WTC11 (cell line): ENCODE measurements at regions not wholly inside any gene's neighbourhood (a gene's known extent, or its start where the extent isn't known, plus 50 kb on each side); places are given as distances from the start of the nearest gene placed in this dataset.

ENCODE experiments used
- ATAC-seq: fragments of 200-7000 bp; cut with Tn5 transposase; 2 replicates; pipeline ENCODE4 v1.10.0; 2021; ENCODE audit warnings: mild to moderate bottlenecking, moderate library complexity
- CTCF ChIA-PET: fragments of 300-600 bp; sonication (Branson Sonifier 250); formaldehyde crosslinking; loops from one replicate; lab custom pipeline; 2021; ENCODE audit warnings: antibody characterized with exemption; lab: Charles Lee
- POLR2A ChIA-PET: fragments of 350-600 bp; sonication (Branson Sonifier 250); formaldehyde crosslinking; loops from one replicate; lab custom pipeline; 2021; ENCODE audit warnings: antibody characterized with exemption; lab: Charles Lee
- DNase-seq: peaks from one replicate; pipeline ENCODE4 v3.0.0; 2021; ENCODE audit warnings: low spot score
- H3K27ac Mint-ChIP-seq: 2 replicates; pipeline ENCODE4 v1.8.0; 2021; ENCODE audit warnings: mixed read lengths
- H3K27me3 Mint-ChIP-seq: 2 replicates; pipeline ENCODE4 v1.8.0; 2021; ENCODE audit warnings: low read depth, mild to moderate bottlenecking, moderate library complexity, mixed read lengths
- H3K36me3 Mint-ChIP-seq: 2 replicates; pipeline ENCODE4 v1.8.0; 2021; ENCODE audit warnings: mixed read lengths
- H3K4me1 Mint-ChIP-seq: 2 replicates; pipeline ENCODE4 v1.8.0; 2022; ENCODE audit warnings: mixed read lengths
- H3K4me3 Mint-ChIP-seq: 2 replicates; pipeline ENCODE4 v1.8.0; 2021; ENCODE audit warnings: mild to moderate bottlenecking, moderate library complexity, mixed read lengths
- H3K9me3 Mint-ChIP-seq: 2 replicates; pipeline ENCODE4 v1.8.0; 2021; ENCODE audit warnings: mixed read lengths
- GRHL2 ChIP-seq: fragments of 250-450 bp; sonication (Bioruptor Pico); IDR thresholded peaks from 2 replicates; pipeline ENCODE4 v1.8.0; 2022; ENCODE audit warnings: mild to moderate bottlenecking, moderate library complexity; ENCODE audit not compliant: insufficient replicate concordance, severe bottlenecking
- JUN ChIP-seq: sonication (generic); formaldehyde crosslinking; IDR thresholded peaks from 2 replicates; pipeline ENCODE4 v1.8.0; 2023; ENCODE audit warnings: mild to moderate bottlenecking, missing genetic modification reagents
- NFYB ChIP-seq: sonication (generic); formaldehyde crosslinking; conservative IDR thresholded peaks from 2 replicates; pipeline ENCODE4 v1.8.0; 2022; ENCODE audit warnings: low read depth, missing genetic modification reagents
- NR2C2 ChIP-seq: sonication (generic); formaldehyde crosslinking; IDR thresholded peaks from 2 replicates; pipeline ENCODE4 v1.8.0; 2022; ENCODE audit warnings: mild to moderate bottlenecking, missing genetic modification reagents
- SMAD4 ChIP-seq: sonication (generic); formaldehyde crosslinking; IDR thresholded peaks from 2 replicates; pipeline ENCODE4 v1.8.0; 2022; ENCODE audit warnings: mild to moderate bottlenecking, missing genetic modification reagents
- SOX15 ChIP-seq: fragments of 250-450 bp; sonication (Bioruptor Pico); IDR thresholded peaks from 2 replicates; pipeline ENCODE4 v1.9.0; 2021; ENCODE audit warnings: mild to moderate bottlenecking
- ZNF219 ChIP-seq: sonication (generic); formaldehyde crosslinking; IDR thresholded peaks from 2 replicates; pipeline ENCODE4 v1.8.0; 2023; ENCODE audit warnings: missing genetic modification reagents, mild to moderate bottlenecking, borderline replicate concordance
- ZNF423 ChIP-seq: fragments of 250-450 bp; sonication (Bioruptor Pico); IDR thresholded peaks from 2 replicates; pipeline ENCODE4 v2.1.2; 2022; ENCODE audit warnings: mild to moderate bottlenecking, moderate library complexity
- TF ChIP-seq, protein P1 (sequence below): sonication (generic); formaldehyde crosslinking; IDR thresholded peaks from 2 replicates; pipeline ENCODE4 v1.8.1; 2023; ENCODE audit warnings: mild to moderate bottlenecking, missing genetic modification reagents, moderate library complexity
- TF ChIP-seq, protein P2 (sequence below): sonication (generic); formaldehyde crosslinking; IDR thresholded peaks from 2 replicates; pipeline ENCODE4 v1.8.0; 2022; ENCODE audit warnings: mild to moderate bottlenecking, missing genetic modification reagents
- TF ChIP-seq, protein P3 (sequence below): sonication (generic); formaldehyde crosslinking; IDR thresholded peaks from 2 replicates; pipeline ENCODE4 v1.8.1; 2023; ENCODE audit warnings: mild to moderate bottlenecking, moderate library complexity, missing genetic modification reagents
- TF ChIP-seq, protein P4 (sequence below): sonication (generic); formaldehyde crosslinking; IDR thresholded peaks from 2 replicates; pipeline ENCODE4 v1.8.0; 2022; ENCODE audit warnings: mild to moderate bottlenecking, missing genetic modification reagents
- TF ChIP-seq, protein P5 (sequence below): sonication (generic); formaldehyde crosslinking; IDR thresholded peaks from 2 replicates; pipeline ENCODE4 v1.8.1; 2023; ENCODE audit warnings: mild to moderate bottlenecking, missing genetic modification reagents, moderate library complexity
- TF ChIP-seq, protein P6 (sequence below): fragments of 250-450 bp; sonication (Bioruptor Pico); IDR thresholded peaks from 2 replicates; pipeline ENCODE4 v1.9.0; 2021; ENCODE audit warnings: mild to moderate bottlenecking
- TF ChIP-seq, protein P7 (sequence below): sonication (generic); formaldehyde crosslinking; conservative IDR thresholded peaks from 2 replicates; pipeline ENCODE4 v1.8.1; 2023; ENCODE audit warnings: mild to moderate bottlenecking, low read depth, missing genetic modification reagents, moderate library complexity
- TF ChIP-seq, protein P8 (sequence below): sonication (generic); formaldehyde crosslinking; IDR thresholded peaks from 2 replicates; pipeline ENCODE4 v1.8.0; 2022; ENCODE audit warnings: mild to moderate bottlenecking, missing genetic modification reagents
- TF ChIP-seq, protein P9 (sequence below): sonication (generic); formaldehyde crosslinking; IDR thresholded peaks from 2 replicates; pipeline ENCODE4 v1.8.1; 2023; ENCODE audit warnings: mild to moderate bottlenecking, missing genetic modification reagents
- TF ChIP-seq, protein P10 (sequence below): fragments of 250-450 bp; sonication (Bioruptor Pico); IDR thresholded peaks from 2 replicates; pipeline ENCODE4 v1.8.0; 2021; ENCODE audit warnings: mild to moderate bottlenecking

DNA sequence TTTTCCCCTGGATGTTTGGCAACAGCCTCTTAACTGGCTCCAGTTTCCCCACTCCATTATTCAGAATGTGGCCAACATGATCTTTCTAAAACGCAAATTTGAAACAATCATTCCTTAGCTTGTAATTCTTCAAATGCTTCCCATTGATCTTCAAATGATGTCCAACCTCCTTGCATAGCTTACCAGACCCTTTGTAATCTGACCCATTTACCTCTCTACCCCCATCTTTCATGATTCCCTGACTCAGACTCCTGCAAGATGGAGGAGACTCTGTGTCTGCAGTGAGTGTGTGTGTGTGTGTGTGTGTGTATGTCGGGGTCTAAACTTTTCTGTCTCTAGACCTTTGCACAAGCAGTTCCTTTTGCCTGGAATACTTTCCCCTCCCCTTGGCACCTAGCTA, 515.7 kb upstream of the PROK2 start (continued):
- TF ChIP-seq JUN (CRISPR knock-in tag) (no peak), SOX15 (CRISPR knock-in tag) (no peak), ZNF423 (CRISPR knock-in tag) (no peak), NR2C2 (CRISPR knock-in tag) (no peak)
- TF ChIP-seq, protein P1, sequence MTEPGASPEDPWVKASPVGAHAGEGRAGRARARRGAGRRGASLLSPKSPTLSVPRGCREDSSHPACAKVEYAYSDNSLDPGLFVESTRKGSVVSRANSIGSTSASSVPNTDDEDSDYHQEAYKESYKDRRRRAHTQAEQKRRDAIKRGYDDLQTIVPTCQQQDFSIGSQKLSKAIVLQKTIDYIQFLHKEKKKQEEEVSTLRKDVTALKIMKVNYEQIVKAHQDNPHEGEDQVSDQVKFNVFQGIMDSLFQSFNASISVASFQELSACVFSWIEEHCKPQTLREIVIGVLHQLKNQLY (CRISPR knock-in tag): no peak
- TF ChIP-seq, protein P2, sequence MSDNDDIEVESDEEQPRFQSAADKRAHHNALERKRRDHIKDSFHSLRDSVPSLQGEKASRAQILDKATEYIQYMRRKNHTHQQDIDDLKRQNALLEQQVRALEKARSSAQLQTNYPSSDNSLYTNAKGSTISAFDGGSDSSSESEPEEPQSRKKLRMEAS (CRISPR knock-in tag): no peak
- TF ChIP-seq, protein P3, sequence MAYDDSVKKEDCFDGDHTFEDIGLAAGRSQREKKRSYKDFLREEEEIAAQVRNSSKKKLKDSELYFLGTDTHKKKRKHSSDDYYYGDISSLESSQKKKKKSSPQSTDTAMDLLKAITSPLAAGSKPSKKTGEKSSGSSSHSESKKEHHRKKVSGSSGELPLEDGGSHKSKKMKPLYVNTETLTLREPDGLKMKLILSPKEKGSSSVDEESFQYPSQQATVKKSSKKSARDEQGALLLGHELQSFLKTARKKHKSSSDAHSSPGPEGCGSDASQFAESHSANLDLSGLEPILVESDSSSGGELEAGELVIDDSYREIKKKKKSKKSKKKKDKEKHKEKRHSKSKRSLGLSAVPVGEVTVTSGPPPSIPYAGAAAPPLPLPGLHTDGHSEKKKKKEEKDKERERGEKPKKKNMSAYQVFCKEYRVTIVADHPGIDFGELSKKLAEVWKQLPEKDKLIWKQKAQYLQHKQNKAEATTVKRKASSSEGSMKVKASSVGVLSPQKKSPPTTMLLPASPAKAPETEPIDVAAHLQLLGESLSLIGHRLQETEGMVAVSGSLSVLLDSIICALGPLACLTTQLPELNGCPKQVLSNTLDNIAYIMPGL (CRISPR knock-in tag): no peak
- TF ChIP-seq, protein P4, sequence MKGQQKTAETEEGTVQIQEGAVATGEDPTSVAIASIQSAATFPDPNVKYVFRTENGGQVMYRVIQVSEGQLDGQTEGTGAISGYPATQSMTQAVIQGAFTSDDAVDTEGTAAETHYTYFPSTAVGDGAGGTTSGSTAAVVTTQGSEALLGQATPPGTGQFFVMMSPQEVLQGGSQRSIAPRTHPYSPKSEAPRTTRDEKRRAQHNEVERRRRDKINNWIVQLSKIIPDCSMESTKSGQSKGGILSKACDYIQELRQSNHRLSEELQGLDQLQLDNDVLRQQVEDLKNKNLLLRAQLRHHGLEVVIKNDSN: no peak
- TF ChIP-seq, protein P5, sequence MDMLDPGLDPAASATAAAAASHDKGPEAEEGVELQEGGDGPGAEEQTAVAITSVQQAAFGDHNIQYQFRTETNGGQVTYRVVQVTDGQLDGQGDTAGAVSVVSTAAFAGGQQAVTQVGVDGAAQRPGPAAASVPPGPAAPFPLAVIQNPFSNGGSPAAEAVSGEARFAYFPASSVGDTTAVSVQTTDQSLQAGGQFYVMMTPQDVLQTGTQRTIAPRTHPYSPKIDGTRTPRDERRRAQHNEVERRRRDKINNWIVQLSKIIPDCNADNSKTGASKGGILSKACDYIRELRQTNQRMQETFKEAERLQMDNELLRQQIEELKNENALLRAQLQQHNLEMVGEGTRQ: no peak

DNA sequence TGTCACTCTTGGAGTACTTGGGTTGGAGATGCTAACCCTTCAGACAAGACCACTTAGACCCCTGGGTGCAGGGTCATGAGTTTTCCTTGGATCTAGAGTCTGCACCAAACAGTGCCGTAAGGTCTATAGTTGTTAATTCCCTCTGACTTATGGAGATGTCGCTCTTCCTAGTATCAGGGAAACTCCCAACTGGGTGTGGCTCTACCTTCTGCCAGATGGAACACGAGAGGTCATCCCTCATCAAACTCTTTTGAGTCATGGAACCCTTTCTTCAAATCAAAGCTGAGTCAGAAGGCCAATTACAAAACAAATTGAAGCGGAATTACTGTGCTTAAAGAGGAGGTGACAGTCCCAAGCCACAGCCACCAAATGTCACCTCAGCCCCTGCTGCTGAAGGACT, 514.9 kb upstream of the PROK2 start:
- Mint-ChIP-seq H3K4me3 (no peak overlapping the region), H3K27me3 (peaks cover 5% of the 10 kb centered on the region; the same call in 1 of the 2 replicates), H3K9me3 (peaks cover 7% of the 10 kb centered on the region; the same call in 1 of the 2 replicates), H3K4me1 (peaks cover 46% of the 10 kb centered on the region), H3K36me3 (no peaks in the 10 kb centered on the region), H3K27ac (no peak overlapping the region)
- ATAC-seq: no peak
- no peak for DNase-seq
- POLR2A ChIA-PET: no interaction called here
- CTCF ChIA-PET: no interaction called here
- no peak for TF ChIP-seq SMAD4

DNA sequence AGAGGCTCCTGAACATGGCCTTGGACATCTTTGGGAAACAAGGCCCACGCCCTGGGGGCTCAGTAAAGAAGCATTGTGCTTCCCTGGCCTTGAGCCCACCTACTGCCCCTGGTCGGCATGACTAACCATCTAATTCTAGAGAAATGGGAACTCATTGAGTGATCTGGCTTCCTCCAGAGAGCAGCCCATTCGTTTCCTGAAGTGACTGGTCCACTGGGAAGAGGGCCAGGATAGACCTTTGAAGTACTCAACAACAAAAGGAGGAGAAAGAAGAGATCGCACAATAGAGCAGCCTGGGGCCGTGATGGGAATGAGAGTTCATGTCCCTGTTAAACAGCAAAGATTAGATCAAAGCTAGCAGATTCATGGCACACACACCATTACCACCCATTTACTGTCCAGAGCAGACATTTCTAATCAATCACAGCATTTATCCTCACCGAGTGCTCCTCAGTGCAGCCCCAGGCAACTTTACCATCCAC, 514.4 kb upstream of the PROK2 start:
- peaks cover 42% of the 10 kb centered on the region for H3K4me1 Mint-ChIP-seq
- H3K27ac Mint-ChIP-seq: no peak overlapping the region
- POLR2A ChIA-PET: no interaction called here
- DNase-seq (no peak), ATAC-seq (no peak)
- CTCF ChIA-PET: no interaction called here
- peaks cover 2% of the 10 kb centered on the region; the same call in 1 of the 2 replicates for H3K27me3 Mint-ChIP-seq
- H3K4me3 Mint-ChIP-seq: no peak overlapping the region
- H3K9me3 Mint-ChIP-seq: peaks cover 7% of the 10 kb centered on the region; the same call in 1 of the 2 replicates
- no peaks in the 10 kb centered on the region for H3K36me3 Mint-ChIP-seq
- TF ChIP-seq NFYB (CRISPR knock-in tag): no peak
- TF ChIP-seq, protein P6, sequence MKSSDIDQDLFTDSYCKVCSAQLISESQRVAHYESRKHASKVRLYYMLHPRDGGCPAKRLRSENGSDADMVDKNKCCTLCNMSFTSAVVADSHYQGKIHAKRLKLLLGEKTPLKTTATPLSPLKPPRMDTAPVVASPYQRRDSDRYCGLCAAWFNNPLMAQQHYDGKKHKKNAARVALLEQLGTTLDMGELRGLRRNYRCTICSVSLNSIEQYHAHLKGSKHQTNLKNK (CRISPR knock-in tag): no peak
- TF ChIP-seq, protein P7, sequence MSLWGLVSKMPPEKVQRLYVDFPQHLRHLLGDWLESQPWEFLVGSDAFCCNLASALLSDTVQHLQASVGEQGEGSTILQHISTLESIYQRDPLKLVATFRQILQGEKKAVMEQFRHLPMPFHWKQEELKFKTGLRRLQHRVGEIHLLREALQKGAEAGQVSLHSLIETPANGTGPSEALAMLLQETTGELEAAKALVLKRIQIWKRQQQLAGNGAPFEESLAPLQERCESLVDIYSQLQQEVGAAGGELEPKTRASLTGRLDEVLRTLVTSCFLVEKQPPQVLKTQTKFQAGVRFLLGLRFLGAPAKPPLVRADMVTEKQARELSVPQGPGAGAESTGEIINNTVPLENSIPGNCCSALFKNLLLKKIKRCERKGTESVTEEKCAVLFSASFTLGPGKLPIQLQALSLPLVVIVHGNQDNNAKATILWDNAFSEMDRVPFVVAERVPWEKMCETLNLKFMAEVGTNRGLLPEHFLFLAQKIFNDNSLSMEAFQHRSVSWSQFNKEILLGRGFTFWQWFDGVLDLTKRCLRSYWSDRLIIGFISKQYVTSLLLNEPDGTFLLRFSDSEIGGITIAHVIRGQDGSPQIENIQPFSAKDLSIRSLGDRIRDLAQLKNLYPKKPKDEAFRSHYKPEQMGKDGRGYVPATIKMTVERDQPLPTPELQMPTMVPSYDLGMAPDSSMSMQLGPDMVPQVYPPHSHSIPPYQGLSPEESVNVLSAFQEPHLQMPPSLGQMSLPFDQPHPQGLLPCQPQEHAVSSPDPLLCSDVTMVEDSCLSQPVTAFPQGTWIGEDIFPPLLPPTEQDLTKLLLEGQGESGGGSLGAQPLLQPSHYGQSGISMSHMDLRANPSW (CRISPR knock-in tag): no peak
- TF ChIP-seq, protein P8, sequence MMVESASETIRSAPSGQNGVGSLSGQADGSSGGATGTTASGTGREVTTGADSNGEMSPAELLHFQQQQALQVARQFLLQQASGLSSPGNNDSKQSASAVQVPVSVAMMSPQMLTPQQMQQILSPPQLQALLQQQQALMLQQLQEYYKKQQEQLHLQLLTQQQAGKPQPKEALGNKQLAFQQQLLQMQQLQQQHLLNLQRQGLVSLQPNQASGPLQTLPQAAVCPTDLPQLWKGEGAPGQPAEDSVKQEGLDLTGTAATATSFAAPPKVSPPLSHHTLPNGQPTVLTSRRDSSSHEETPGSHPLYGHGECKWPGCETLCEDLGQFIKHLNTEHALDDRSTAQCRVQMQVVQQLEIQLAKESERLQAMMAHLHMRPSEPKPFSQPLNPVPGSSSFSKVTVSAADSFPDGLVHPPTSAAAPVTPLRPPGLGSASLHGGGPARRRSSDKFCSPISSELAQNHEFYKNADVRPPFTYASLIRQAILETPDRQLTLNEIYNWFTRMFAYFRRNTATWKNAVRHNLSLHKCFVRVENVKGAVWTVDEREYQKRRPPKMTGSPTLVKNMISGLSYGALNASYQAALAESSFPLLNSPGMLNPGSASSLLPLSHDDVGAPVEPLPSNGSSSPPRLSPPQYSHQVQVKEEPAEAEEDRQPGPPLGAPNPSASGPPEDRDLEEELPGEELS (CRISPR knock-in tag): no peak
- TF ChIP-seq, protein P9, sequence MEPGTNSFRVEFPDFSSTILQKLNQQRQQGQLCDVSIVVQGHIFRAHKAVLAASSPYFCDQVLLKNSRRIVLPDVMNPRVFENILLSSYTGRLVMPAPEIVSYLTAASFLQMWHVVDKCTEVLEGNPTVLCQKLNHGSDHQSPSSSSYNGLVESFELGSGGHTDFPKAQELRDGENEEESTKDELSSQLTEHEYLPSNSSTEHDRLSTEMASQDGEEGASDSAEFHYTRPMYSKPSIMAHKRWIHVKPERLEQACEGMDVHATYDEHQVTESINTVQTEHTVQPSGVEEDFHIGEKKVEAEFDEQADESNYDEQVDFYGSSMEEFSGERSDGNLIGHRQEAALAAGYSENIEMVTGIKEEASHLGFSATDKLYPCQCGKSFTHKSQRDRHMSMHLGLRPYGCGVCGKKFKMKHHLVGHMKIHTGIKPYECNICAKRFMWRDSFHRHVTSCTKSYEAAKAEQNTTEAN (CRISPR knock-in tag): no peak
- TF ChIP-seq, protein P10, sequence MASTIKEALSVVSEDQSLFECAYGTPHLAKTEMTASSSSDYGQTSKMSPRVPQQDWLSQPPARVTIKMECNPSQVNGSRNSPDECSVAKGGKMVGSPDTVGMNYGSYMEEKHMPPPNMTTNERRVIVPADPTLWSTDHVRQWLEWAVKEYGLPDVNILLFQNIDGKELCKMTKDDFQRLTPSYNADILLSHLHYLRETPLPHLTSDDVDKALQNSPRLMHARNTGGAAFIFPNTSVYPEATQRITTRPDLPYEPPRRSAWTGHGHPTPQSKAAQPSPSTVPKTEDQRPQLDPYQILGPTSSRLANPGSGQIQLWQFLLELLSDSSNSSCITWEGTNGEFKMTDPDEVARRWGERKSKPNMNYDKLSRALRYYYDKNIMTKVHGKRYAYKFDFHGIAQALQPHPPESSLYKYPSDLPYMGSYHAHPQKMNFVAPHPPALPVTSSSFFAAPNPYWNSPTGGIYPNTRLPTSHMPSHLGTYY (CRISPR knock-in tag): no peak
- no peak for TF ChIP-seq ZNF219
- no peak for TF ChIP-seq GRHL2 (CRISPR knock-in tag)
